Activated naive CD8-positive, alpha-beta T cell treated with anti-CD3 and anti-CD28 coated beads, Interleukin-2, amount 50 U/mL, for 24 hours (primary cell): ENCODE measurements at regions not wholly inside any gene's neighbourhood (a gene's known extent, or its start where the extent isn't known, plus 50 kb on each side); places are given as distances from the start of the nearest gene placed in this dataset.

Experiments
- ATAC-seq: fragments of 150-1000 bp; cut with Tn5 transposase; one replicate; pipeline ENCODE4 v1.10.0; 2021
- DNase-seq: peaks from one replicate; pipeline ENCODE4 v3.0.0; 2021
- H3K27ac Mint-ChIP-seq: one replicate; pipeline ENCODE4 v1.8.0; 2021; ENCODE audit warnings: mild to moderate bottlenecking, mixed read lengths
- H3K27me3 Mint-ChIP-seq: one replicate; pipeline ENCODE4 v1.8.0; 2021; ENCODE audit warnings: mixed read lengths
- H3K36me3 Mint-ChIP-seq: one replicate; pipeline ENCODE4 v1.8.0; 2021; ENCODE audit warnings: low read depth, mixed read lengths
- H3K4me1 Mint-ChIP-seq: one replicate; pipeline ENCODE4 v1.8.0; 2021; ENCODE audit warnings: mixed read lengths
- H3K4me3 Mint-ChIP-seq: one replicate; pipeline ENCODE4 v1.8.0; 2021; ENCODE audit warnings: mild to moderate bottlenecking, moderate library complexity, mixed read lengths
- H3K9me3 Mint-ChIP-seq: one replicate; pipeline ENCODE4 v1.8.0; 2021; ENCODE audit warnings: mixed read lengths

DNA sequence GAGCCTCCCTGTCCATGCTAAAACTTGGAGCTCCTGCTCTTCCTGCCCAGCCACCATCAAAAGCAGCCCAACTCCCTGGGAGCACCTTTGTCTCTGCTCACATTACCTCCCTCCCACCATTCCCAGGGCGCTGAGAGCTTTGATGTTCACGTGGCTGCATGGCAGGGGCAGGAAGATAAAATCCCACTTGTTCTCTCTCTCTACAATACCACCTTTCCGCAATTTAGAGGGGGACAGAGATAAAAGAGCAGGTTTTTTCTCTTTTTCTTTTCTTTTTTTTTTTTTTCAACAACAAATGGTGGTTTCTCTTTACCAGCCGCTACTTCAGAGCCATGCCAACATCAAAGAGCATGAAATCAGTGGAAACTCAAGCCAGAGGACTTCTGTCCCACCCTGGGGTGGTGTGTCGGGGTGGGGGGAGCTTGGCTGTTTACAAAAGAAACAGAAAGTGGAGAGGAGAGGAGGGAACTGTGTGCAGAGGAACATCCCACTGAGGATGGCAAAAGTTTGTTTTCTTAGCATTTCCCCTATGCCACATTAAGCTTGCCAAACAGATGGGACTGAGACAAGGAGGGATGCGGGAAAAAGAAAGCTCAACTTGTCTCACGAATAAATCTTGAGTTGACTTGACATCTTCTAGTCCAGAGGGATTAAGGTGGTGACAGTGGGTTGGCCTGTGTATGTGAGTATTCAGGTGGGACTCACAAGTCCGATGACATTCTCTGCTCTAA lies 103.7 kb upstream of the NUDT4 start:
- Mint-ChIP-seq H3K27ac (peak overlapping the region; percentile 34), H3K4me3 (no peak overlapping the region)
- ATAC-seq, result no peak

DNA sequence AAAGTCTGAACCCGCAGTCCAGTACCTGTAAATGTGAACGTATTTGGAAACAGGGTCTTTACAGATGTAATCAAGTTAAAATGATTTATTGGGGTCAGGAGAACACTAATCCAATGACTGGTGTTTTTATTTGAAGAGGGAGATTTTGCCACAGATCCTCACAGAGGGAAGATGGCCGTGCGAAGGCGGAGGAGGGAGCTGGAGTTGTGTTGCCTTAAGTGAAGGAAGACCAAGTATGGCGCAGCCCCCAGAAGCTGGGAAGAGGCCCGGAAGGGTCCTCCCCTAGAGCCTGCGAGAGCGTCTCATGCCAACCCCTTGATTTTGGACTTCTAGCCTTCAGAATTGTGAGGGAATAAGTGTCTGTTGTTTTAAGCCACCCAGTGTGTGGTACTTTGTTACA lies 102.8 kb upstream of the NUDT4 start:
- H3K9me3 Mint-ChIP-seq, result no peaks in the 10 kb centered on the region
- no peak for ATAC-seq
- no peak for DNase-seq
- peaks cover 11% of the 10 kb centered on the region for H3K4me1 Mint-ChIP-seq
- no peak overlapping the region for H3K4me3 Mint-ChIP-seq
- no peaks in the 10 kb centered on the region for H3K36me3 Mint-ChIP-seq
- H3K27me3 Mint-ChIP-seq, result no peaks in the 10 kb centered on the region
- H3K27ac Mint-ChIP-seq, result no peak overlapping the region

More for the DNA sequence above, 103.7 kb upstream of the NUDT4 start:
- Mint-ChIP-seq H3K4me1 (peaks cover 11% of the 10 kb centered on the region), H3K36me3 (no peaks in the 10 kb centered on the region), H3K9me3 (no peaks in the 10 kb centered on the region), H3K27me3 (no peaks in the 10 kb centered on the region)
- no peak for DNase-seq

DNA sequence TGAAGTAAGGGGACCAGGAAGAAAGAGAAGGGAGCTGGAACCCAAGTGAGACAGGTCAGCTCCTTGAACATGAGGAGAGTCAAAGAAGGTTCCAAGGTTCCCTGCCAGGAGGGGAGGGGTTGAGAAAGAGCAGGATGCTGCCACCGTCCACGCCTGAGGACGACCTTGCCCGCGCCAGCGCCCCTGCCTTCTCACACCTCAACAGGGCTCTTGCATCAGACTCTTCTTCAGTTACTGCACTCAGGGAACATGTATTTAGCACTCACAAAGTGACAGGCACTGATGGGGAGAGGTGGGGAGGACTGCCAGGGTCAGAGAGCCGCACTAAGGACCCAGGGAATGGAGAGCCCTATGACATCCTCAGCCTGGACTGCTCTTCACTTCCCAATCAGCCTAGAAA lies 102.1 kb upstream of the NUDT4 start:
- H3K27ac Mint-ChIP-seq, result no peak overlapping the region
- no peak for DNase-seq
- H3K4me1 Mint-ChIP-seq, result peaks cover 11% of the 10 kb centered on the region
- ATAC-seq, result no peak
- no peaks in the 10 kb centered on the region for H3K36me3 Mint-ChIP-seq
- no peaks in the 10 kb centered on the region for H3K9me3 Mint-ChIP-seq
- H3K4me3 Mint-ChIP-seq, result no peak overlapping the region
- no peaks in the 10 kb centered on the region for H3K27me3 Mint-ChIP-seq

DNA sequence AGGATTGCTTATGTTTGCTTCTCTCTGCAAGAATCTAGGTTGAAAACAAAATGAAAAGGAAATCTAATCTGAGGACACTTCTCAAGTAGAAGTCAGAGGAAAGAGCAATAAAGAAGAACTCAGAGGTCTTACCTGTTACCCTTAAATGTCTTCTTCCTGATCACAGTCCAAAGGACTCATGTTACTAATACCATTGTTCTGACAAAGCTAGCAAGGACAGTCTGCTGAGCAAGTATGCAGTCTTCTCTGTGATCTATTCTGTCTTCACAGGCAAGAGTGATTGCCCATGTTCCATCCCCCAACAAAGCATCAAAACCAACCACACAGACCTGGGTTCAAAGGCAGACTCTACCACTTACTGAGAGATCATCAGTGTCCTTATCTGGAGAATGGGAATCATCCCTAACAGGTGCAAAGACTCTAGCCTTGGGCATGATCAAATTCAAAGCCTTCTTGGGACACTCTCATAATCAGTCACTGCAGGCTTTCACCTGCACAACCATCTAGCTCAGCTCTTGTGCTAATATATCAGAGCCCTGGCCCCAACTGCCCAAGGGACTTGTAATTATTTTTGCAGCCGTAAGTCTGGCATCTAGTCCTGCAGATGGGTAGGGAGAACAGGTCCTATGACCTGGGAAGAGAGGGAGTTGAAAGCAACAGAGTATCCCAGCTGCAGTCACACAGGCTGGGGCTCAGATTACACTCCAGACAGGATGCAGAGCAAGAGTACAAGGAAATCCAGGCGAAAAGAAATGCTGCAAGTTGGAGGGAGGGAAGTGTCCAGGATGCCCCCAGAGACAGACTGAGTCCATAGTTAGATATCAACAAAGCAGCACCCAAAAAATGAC lies 97.9 kb upstream of the NUDT4 start:
- no peak overlapping the region for H3K4me3 Mint-ChIP-seq
- no peaks in the 10 kb centered on the region for H3K4me1 Mint-ChIP-seq
- no peak overlapping the region for H3K27ac Mint-ChIP-seq
- DNase-seq, result no peak
- H3K27me3 Mint-ChIP-seq, result no peaks in the 10 kb centered on the region
- ATAC-seq, result no peak
- no peaks in the 10 kb centered on the region for H3K36me3 Mint-ChIP-seq
- no peaks in the 10 kb centered on the region for H3K9me3 Mint-ChIP-seq

DNA sequence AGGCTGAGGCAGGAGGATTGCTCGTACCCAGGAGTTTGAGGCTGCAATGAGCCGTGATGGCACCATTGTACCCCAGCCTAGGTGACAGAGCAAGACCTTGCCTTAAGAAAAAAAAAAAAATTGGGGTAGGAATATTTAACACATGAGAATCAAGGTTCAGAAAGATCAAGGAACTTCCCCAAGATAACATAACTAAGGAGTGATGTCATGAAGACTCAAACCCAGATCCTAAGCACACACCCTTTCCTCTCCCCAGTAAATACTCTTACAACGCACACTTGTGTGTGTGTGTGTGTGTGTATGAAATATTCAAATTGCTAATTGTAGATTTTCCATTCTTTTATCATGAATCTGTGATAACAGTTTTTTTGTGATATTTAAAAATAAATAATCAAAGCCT lies 90.6 kb upstream of the NUDT4 start:
- ATAC-seq (no peak), DNase-seq (no peak)
- Mint-ChIP-seq H3K27me3 (no peaks in the 10 kb centered on the region), H3K4me3 (no peak overlapping the region), H3K9me3 (no peaks in the 10 kb centered on the region), H3K36me3 (no peaks in the 10 kb centered on the region), H3K27ac (no peak overlapping the region), H3K4me1 (no peaks in the 10 kb centered on the region)

DNA sequence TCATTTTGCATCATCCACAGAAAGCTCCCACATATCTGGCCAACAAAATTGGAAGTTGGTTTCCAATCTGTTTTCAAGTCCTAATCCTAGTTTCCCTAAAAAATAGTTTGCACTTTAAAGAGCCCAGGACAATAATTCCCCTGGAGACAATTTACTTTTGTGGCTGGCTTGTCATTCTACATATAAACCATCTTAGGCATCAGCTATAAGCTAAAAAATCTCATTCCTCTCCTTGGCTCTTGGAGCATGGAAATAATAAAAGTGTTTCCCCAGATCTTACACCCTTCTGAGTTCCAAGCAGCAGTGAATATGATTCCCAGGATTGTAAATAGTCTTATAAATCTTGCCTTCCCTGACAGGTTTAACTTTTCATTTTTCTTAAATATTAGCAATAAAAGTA lies 89.1 kb upstream of the NUDT4 start:
- H3K4me1 Mint-ChIP-seq, result no peaks in the 10 kb centered on the region
- no peak overlapping the region for H3K27ac Mint-ChIP-seq
- DNase-seq (no peak), ATAC-seq (no peak)
- H3K4me3 Mint-ChIP-seq, result no peak overlapping the region
- H3K36me3 Mint-ChIP-seq, result no peaks in the 10 kb centered on the region
- no peaks in the 10 kb centered on the region for H3K9me3 Mint-ChIP-seq
- no peaks in the 10 kb centered on the region for H3K27me3 Mint-ChIP-seq

DNA sequence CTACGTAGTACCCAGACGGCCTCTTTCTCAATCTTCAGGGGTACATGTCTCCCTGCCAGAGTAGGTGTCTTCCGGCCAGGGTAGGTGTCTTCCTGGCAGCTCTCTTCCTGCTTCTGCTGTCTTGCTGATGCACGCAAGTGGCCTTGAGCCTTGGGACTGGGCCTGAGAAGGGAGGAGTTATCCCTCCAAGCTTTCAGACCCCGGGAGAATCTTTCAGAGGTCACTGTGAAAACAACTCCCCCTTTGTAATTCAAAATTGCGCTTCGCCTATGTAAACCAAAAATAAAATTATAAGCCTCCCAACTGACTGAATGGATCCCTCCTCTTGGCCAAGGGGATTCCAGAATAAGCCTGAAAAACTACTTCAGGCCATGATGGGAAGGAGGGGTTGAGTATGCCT lies 87.3 kb upstream of the NUDT4 start:
- Mint-ChIP-seq H3K36me3 (no peaks in the 10 kb centered on the region), H3K9me3 (no peaks in the 10 kb centered on the region), H3K4me1 (no peaks in the 10 kb centered on the region), H3K4me3 (no peak overlapping the region), H3K27me3 (no peaks in the 10 kb centered on the region), H3K27ac (no peak overlapping the region)
- ATAC-seq (no peak), DNase-seq (no peak)

DNA sequence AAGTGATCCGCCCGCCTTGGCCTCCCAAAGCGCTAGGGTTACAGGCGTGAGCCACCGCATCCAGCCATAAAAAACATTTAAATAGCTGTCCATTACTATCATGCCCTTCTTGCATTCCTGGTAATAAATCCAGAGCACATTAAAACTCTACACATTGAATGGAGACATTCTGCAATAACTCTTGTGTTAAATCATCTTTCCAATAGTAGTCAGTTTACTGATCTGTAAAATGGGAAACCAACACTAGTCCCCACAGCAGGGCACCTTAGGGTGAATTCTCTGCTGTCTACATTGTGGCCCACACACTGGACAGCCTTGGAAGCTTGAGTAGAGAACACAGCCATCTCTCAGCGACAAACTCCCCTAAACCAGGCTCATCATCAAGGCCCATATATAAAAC lies 85.5 kb upstream of the NUDT4 start:
- no peak for ATAC-seq
- Mint-ChIP-seq H3K4me3 (no peak overlapping the region), H3K4me1 (peaks cover 9% of the 10 kb centered on the region)

DNA sequence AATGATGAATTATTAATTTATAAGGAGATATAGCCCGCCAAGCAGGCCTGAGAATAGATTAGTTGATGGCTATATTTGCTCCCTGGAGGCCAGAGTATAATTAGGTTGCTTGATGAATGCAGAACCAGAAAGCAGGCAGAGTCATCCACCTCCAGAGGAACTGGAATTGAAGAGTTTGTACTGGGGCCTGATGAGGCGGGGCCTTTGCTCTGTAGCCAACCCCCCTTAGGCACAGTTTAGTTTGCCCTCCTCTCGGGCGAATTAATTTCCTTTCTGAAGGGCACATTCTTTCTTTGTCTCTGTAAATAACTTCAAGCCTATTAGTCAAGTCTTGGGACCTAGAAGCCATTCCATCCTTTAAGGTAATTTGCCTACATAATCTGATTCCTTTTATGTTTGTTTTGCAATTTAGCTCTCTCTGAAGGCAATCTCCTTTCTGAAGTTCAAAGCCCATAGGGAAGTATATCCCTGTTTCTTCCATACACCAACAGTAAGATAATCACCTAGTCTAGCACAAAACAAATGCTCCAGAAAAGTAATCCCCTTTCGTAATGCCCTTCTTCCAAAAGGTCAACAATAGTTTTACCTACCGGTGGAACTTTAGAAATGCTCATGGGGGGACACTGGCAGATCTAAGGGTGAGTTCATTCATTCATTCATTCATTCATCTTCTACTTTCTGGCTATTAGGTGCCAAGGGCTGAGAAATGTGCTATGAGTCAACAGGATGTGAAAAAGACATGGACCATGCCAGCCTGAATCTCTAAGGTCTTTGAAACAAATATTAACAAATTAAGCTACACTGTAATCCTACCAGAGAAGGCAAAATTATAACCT lies 84.8 kb upstream of the NUDT4 start:
- no peak overlapping the region for H3K4me3 Mint-ChIP-seq
- H3K27me3 Mint-ChIP-seq, result no peaks in the 10 kb centered on the region
- H3K36me3 Mint-ChIP-seq, result no peaks in the 10 kb centered on the region
- no peak for ATAC-seq
- H3K9me3 Mint-ChIP-seq, result no peaks in the 10 kb centered on the region
- peaks cover 9% of the 10 kb centered on the region for H3K4me1 Mint-ChIP-seq
- H3K27ac Mint-ChIP-seq, result no peak overlapping the region
- no peak for DNase-seq

More for the DNA sequence above, 85.5 kb upstream of the NUDT4 start:
- H3K9me3 Mint-ChIP-seq, result no peaks in the 10 kb centered on the region
- no peaks in the 10 kb centered on the region for H3K27me3 Mint-ChIP-seq
- no peak for DNase-seq
- no peak overlapping the region for H3K27ac Mint-ChIP-seq
- H3K36me3 Mint-ChIP-seq, result no peaks in the 10 kb centered on the region

DNA sequence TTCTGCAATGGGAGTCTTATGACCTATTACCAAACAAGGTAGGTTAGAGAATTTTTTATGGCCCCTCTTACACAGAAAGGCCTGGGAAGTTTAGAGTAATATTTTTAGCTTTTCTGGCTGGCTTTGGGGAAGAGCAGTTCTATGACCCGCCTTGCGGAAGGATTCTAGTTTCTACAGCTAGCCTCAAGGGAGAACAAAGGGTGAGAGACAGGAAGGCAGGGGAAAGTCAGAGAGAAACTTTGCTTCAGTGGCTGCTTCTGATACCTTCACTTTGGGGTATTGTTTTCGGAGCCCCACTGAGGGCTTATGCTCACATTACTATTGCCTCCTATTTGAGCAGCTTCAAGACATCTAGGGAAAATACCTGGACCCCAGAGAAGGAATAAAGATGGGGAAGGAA lies 80.7 kb upstream of the NUDT4 start:
- ATAC-seq, result no peak
- H3K27ac Mint-ChIP-seq, result no peak overlapping the region

DNA sequence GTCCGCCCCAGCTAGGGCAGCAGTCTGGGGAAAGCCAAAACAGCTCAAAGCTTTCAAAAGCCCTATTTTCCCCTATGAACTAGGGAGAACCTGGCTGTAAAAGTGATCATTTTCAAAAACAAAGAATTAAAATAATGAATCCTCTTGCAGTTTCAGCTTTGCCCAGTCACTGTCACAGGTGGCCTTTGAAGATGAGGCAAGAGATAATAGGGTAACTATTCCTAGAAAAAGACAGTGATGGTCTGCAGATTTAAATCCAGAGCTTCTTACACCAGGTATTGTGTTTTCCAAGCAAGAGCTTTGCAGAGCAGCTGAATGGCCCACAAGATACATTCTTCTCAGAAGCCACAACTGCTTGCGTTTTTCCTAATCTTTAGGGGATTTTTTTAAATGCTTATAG lies 80.2 kb upstream of the NUDT4 start:
- Mint-ChIP-seq H3K4me1 (peaks cover 9% of the 10 kb centered on the region), H3K36me3 (no peaks in the 10 kb centered on the region), H3K27me3 (no peaks in the 10 kb centered on the region), H3K9me3 (no peaks in the 10 kb centered on the region), H3K4me3 (no peak overlapping the region), H3K27ac (no peak overlapping the region)
- no peak for ATAC-seq
- DNase-seq, result no peak

More for the DNA sequence above, 80.7 kb upstream of the NUDT4 start:
- Mint-ChIP-seq H3K36me3 (no peaks in the 10 kb centered on the region), H3K4me1 (peaks cover 9% of the 10 kb centered on the region), H3K27me3 (no peaks in the 10 kb centered on the region), H3K9me3 (no peaks in the 10 kb centered on the region), H3K4me3 (no peak overlapping the region)
- DNase-seq, result no peak

DNA sequence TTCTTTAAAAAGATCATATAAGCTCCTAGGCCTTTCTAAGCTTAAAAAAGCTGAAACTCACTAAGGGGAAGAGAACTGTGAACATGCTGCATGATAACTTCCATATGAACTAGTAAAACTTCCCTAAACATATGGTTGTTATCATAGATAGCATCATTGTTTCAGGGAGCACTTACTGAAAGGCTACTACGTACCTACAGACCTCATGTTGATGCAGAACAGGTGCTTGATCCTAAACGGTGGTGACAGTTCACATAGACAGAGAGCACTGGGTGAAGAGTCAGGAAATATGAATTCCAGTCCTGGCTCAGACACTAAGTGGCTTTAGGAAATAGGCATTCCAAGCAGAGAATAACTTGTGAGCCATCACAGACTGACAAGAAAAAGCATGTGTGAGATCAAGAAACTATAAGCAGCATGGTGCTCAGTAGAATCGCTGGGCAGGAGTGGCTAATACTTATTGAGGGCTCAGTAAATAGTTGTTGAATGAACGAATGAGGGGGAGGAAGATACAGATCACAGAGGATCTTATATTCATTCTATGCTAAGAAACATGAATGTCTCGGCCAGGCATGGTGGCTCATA lies 78.4 kb upstream of the NUDT4 start:
- DNase-seq (no peak), ATAC-seq (no peak)
- H3K9me3 Mint-ChIP-seq, result no peaks in the 10 kb centered on the region
- no peak overlapping the region for H3K4me3 Mint-ChIP-seq
- no peaks in the 10 kb centered on the region for H3K36me3 Mint-ChIP-seq
- peaks cover 9% of the 10 kb centered on the region for H3K4me1 Mint-ChIP-seq
- H3K27me3 Mint-ChIP-seq, result no peaks in the 10 kb centered on the region
- no peak overlapping the region for H3K27ac Mint-ChIP-seq

DNA sequence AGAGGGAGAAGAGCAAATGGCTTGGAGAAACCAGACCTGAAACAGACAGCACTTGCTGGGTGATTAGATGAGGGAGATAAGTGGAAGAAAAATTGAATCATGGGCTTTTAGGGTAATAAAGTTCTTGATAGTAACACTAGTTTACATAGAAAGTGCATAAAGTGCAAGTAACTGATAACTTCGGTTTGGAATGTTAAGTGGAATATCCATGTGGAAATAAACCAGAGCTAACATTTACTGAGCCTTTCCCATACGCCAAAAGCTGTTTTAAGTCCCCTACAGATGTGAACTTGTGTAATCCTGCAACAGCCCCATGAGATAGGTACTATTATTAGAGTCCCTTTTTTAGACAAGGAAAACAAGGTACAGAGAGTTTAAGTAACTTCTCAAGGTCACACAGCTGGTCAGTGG lies 77.1 kb upstream of the NUDT4 start:
- Mint-ChIP-seq H3K36me3 (no peaks in the 10 kb centered on the region), H3K9me3 (no peaks in the 10 kb centered on the region), H3K27ac (no peak overlapping the region), H3K4me3 (no peak overlapping the region), H3K4me1 (peaks cover 9% of the 10 kb centered on the region), H3K27me3 (no peaks in the 10 kb centered on the region)
- no peak for DNase-seq
- ATAC-seq, result no peak
